Adrenal gland (tissue), 9 donors: ENCODE measurements at regions not wholly inside any gene's neighbourhood (a gene's known extent, or its start where the extent isn't known, plus 50 kb on each side); places are given as distances from the start of the nearest gene placed in this dataset.
"Not testable (repeated sequence)": the region's sequence is repeated elsewhere in the genome, so short reads cannot be mapped to it uniquely, and the experiment has no call there.

Experiments
- DNase-seq, 7 donors: peaks; one replicate each; pipeline ENCODE4 v3.0.0-alpha.2; 2019 to 2020
- H3K27ac ChIP-seq, 5 donors: fragments of 200-600 bp; sonication (generic) in 4 of 5; 1 replicate in 3 of 5; 2 replicates in 2 of 5; pipeline versions ENCODE4 v1.5.1 to v1.8.0; 2016 to 2020; ENCODE audit warnings: mild to moderate bottlenecking in 1 of 5
- H3K27me3 ChIP-seq: fragments of 200-600 bp; 2 replicates; pipeline ENCODE4 v1.8.0; 2021
- H3K36me3 ChIP-seq, 2 donors: fragments of 200-600 bp; replicated peaks in 1 of 2; 1 replicate in 1 of 2; 2 replicates in 1 of 2; pipeline versions ENCODE4 v1.5.1 to v1.8.0; 2018 to 2022
- H3K4me1 ChIP-seq, 2 donors: fragments of 200-600 bp; replicated peaks in 1 of 2; 1 replicate in 1 of 2; 2 replicates in 1 of 2; pipeline versions ENCODE4 v1.5.1 to v1.8.0; 2018 to 2021
- H3K4me3 ChIP-seq, 4 donors: fragments of 200-600 bp; sonication (generic) in 3 of 4; one replicate each; pipeline ENCODE4 v1.5.1; 2016 to 2018
- H3K9me3 ChIP-seq, 3 donors: fragments of 200-600 bp; sonication (generic) in 1 of 3; replicated peaks in 1 of 3; 1 replicate in 2 of 3; 2 replicates in 1 of 3; pipeline versions ENCODE4 v1.5.1 to v1.8.0; 2016 to 2021
- POLR2A ChIP-seq, 2 donors: fragments of 450-650 bp; IDR thresholded peaks; one replicate each; pipeline ENCODE4 v1.6.1; 2017; ENCODE audit warnings: antibody characterized with exemption in 2 of 2, mild to moderate bottlenecking in 2 of 2, moderate library complexity in 1 of 2
- WGBS, 4 donors: extraction: QIAGEN DNeasy Blood & Tissue Kit in 2 of 4; methylation state at CpG; one replicate each; pipeline versions ENCODE4 v1.1.5 to v1.1.7; 2013 to 2017; 5-methylcytosine and 5-hydroxymethylcytosine counted together
- intact Hi-C, 2 donors: fragments of 100-400 bp; cut with DNase I; formaldehyde crosslinking; loops; one replicate each; pipeline versions ENCODE4 v1.14.1 to v1.15.0; 2022 to 2023
- TF ChIP-seq, protein P1 (sequence below), 6 experiments: fragments of 450-650 bp in 4 of 6; fragments of 200-600 bp in 2 of 6; sonication (generic) in 1 of 6; IDR thresholded peaks; 1 replicate in 5 of 6; 2 replicates in 1 of 6; pipeline versions ENCODE4 v1.5.1 to v1.8.0; 2016 to 2021; ENCODE audit warnings: antibody characterized with exemption in 6 of 6, mild to moderate bottlenecking in 2 of 6, moderate library complexity in 1 of 6
- donor health status: healthy with polysubstance abuse.
- donor health status: Bipolar disorder and iron deficiency.
- donor health status: DM: yes; HTN: yes; CAD: no.
- donor health status: DM: no; HTN: no; CAD: no.
- donor health status: DM: no; HTN: no; CAD: no.

GRCh38 chr1:101592845-101593244 is 356.0 kb downstream of the S1PR1 start:
- Histone ChIP-seq H3K36me3 (no peaks in the 10 kb centered on the region), H3K4me1 (no peaks in the 10 kb centered on the region), H3K9me3 (no peaks in the 10 kb centered on the region), H3K27me3 (no peaks in the 10 kb centered on the region), H3K27ac (no peak overlapping the region), H3K4me3 (no peak overlapping the region)
- DNase-seq = no peak
- TF ChIP-seq, protein P1, sequence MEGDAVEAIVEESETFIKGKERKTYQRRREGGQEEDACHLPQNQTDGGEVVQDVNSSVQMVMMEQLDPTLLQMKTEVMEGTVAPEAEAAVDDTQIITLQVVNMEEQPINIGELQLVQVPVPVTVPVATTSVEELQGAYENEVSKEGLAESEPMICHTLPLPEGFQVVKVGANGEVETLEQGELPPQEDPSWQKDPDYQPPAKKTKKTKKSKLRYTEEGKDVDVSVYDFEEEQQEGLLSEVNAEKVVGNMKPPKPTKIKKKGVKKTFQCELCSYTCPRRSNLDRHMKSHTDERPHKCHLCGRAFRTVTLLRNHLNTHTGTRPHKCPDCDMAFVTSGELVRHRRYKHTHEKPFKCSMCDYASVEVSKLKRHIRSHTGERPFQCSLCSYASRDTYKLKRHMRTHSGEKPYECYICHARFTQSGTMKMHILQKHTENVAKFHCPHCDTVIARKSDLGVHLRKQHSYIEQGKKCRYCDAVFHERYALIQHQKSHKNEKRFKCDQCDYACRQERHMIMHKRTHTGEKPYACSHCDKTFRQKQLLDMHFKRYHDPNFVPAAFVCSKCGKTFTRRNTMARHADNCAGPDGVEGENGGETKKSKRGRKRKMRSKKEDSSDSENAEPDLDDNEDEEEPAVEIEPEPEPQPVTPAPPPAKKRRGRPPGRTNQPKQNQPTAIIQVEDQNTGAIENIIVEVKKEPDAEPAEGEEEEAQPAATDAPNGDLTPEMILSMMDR (IDR thresholded peaks at IDR 0.05) = no peak
- no peak for TF ChIP-seq POLR2A (IDR thresholded peaks at IDR 0.05)
- 86 to 92% (median 89%) methylated on average over 1 of the region's 1 CpG for WGBS, 4 donors
- intact Hi-C loops = no loop called here

GRCh38 chr1:101595881-101596374 is 359.1 kb downstream of the S1PR1 start:
- TF ChIP-seq POLR2A (IDR thresholded peaks at IDR 0.05) = no peak
- TF ChIP-seq, protein P1 (IDR thresholded peaks at IDR 0.05) = no peak
- H3K36me3 ChIP-seq = no peaks in the 10 kb centered on the region
- no peak for DNase-seq
- H3K4me3 ChIP-seq = no peak overlapping the region
- H3K9me3 ChIP-seq = no peaks in the 10 kb centered on the region
- no peaks in the 10 kb centered on the region for H3K4me1 ChIP-seq
- no peaks in the 10 kb centered on the region for H3K27me3 ChIP-seq
- whole genome bisulfite sequencing, 4 donors = 39 to 48% (median 42%) methylated on average over 2 of the region's 2 CpGs
- no peak overlapping the region for H3K27ac ChIP-seq
- intact Hi-C loops = no loop called here

DNA sequence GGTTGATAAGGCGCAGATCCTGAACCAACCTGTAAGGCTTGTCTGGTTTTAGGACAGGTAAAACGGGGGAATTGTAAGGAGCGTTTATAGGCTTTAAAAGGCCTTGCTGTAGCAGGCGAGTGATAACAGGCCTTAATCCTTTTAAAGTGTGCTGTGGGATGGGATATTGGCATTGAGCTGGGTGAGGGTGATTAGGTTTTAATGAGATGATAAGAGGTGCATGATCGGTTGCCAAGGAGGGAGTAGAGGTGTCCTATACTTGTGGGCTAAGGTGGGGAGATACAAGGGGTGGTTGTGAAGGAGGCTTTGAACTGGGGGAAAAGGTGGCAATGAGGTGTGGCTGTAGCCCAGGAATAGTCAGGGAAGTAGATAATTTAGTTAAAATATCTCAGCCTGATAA is 363.8 kb downstream of the S1PR1 start:
- H3K27me3 ChIP-seq, DNase-seq, H3K36me3 ChIP-seq, H3K9me3 ChIP-seq, intact Hi-C loops, H3K4me1 ChIP-seq, H3K4me3 ChIP-seq, H3K27ac ChIP-seq: not testable (repeated sequence)
- 72 to 90% (median 81%) methylated on average over 5 of the region's 5 CpGs for WGBS, 4 donors

DNA sequence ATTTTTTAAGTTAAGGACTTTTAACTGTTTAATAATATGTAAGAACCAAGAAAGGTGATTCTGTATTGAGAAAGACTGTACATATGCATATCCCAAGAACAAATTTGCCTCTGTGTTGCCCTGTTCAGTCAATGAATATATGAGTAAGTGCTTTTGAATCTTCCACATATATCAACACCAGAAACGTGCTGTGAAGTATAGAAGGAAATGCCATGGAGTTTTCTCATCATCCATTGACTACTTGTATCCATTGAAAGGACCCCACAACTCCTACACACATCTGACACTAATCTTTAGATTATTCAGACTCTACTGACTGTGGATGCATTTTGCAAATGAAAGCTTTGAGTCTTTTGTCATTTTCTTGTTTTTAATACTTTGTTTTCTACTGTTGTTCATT is 366.9 kb downstream of the S1PR1 start:
- no peak overlapping the region for H3K4me3 ChIP-seq
- H3K4me1 ChIP-seq = no peaks in the 10 kb centered on the region
- no peaks in the 10 kb centered on the region for H3K27me3 ChIP-seq
- 24 to 43% (median 34%) methylated on average over 1 of the region's 1 CpG for WGBS, 4 donors
- TF ChIP-seq POLR2A (IDR thresholded peaks at IDR 0.05) = no peak
- TF ChIP-seq, protein P1 (IDR thresholded peaks at IDR 0.05) = no peak
- H3K9me3 ChIP-seq = no peaks in the 10 kb centered on the region
- intact Hi-C loops = no loop called here
- no peak for DNase-seq
- no peak overlapping the region for H3K27ac ChIP-seq
- H3K36me3 ChIP-seq = no peaks in the 10 kb centered on the region

DNA sequence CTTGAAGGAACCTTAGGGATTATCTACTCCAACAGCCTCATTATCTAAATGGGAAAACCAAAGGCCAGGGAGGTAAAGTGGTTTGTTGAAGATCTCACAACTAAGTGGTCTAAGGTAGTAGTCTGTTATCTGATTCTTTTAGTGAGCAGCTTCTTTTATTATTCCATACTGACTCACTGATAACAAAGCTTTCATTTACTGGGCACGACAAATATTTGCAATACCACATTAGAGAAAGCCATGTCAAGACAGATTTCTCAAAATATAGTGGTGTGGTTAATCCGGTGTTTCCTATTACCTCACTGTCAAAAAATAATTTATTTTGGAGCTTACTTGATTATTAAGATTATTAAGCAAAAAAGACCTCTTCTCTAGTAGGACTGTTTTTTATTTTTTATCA is 369.1 kb downstream of the S1PR1 start:
- intact Hi-C loops = no loop called here
- no peak for DNase-seq
- H3K27ac ChIP-seq = no peak overlapping the region
- peaks cover 0 to 5% (median 4%) of the 10 kb centered on the region in 3 donors for H3K9me3 ChIP-seq
- TF ChIP-seq, protein P1 (IDR thresholded peaks at IDR 0.05) = no peak
- no peak for TF ChIP-seq POLR2A (IDR thresholded peaks at IDR 0.05)
- H3K4me3 ChIP-seq = no peak overlapping the region
- H3K36me3 ChIP-seq = no peaks in the 10 kb centered on the region
- 43 to 56% (median 46%) methylated on average over 2 of the region's 2 CpGs for WGBS, 4 donors
- H3K27me3 ChIP-seq = no peaks in the 10 kb centered on the region
- no peaks in the 10 kb centered on the region for H3K4me1 ChIP-seq
